K562 (cell line): ENCODE measurements at regions not wholly inside any gene's neighbourhood (a gene's known extent, or its start where the extent isn't known, plus 50 kb on each side); places are given as distances from the start of the nearest gene placed in this dataset.

Experiments used
- CTCF ChIP-seq, 3 experiments: IDR thresholded peaks in 2 of 3; conservative IDR thresholded peaks in 1 of 3; 2 replicates each; pipeline ENCODE4 v1.5.1; 2011 to 2012; ENCODE audit warnings: low read length in 3 of 3, mild to moderate bottlenecking in 3 of 3, control low read depth in 2 of 3, improper control_type of control experiment in 1 of 3, inconsistent platforms in 1 of 3, low read depth in 1 of 3, mixed read lengths in 1 of 3, moderate library complexity in 1 of 3; ENCODE audit not compliant: insufficient read depth in 2 of 3
- NFYB ChIP-seq: IDR thresholded peaks from 2 replicates; pipeline ENCODE4 v1.6.1; 2011; ENCODE audit warnings: mild to moderate bottlenecking, moderate library complexity; ENCODE audit not compliant: insufficient read length; ENCODE audit errors: extremely low read depth
- TF ChIP-seq, protein P1 (sequence below): fragments of 250-450 bp; sonication (Bioruptor Pico); IDR thresholded peaks from 2 replicates; pipeline ENCODE4 v1.4.0; 2020; ENCODE audit warnings: mild to moderate bottlenecking, moderate library complexity

DNA sequence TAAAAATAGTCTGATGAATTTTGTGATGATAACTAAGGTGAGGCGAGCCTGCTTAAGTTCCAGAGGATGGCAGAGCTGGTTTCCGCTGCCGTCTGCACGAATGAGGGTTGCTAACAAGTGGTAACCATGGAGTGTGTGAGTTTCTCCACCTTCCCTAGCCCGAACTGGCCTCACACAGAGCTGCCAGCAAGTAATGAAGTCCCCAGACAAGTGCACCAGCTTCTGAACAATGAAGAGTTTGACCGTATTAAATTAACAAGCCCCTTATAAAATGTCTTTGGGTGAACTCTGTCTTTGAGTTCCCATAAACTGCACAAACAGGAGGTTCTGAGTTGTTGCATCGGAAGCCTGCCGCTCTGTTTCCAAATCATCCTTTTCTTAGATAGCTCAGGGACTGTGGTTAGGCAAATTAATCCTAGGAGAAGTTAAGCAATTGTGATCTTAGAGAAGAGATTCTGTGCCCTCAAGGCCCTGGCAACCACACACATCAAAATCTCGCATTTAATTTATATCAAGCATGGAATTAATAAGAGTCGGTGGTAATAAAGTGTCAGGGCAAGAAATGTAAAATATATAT, 274.1 kb upstream of the DAAM1 start:
- TF ChIP-seq, protein P1, sequence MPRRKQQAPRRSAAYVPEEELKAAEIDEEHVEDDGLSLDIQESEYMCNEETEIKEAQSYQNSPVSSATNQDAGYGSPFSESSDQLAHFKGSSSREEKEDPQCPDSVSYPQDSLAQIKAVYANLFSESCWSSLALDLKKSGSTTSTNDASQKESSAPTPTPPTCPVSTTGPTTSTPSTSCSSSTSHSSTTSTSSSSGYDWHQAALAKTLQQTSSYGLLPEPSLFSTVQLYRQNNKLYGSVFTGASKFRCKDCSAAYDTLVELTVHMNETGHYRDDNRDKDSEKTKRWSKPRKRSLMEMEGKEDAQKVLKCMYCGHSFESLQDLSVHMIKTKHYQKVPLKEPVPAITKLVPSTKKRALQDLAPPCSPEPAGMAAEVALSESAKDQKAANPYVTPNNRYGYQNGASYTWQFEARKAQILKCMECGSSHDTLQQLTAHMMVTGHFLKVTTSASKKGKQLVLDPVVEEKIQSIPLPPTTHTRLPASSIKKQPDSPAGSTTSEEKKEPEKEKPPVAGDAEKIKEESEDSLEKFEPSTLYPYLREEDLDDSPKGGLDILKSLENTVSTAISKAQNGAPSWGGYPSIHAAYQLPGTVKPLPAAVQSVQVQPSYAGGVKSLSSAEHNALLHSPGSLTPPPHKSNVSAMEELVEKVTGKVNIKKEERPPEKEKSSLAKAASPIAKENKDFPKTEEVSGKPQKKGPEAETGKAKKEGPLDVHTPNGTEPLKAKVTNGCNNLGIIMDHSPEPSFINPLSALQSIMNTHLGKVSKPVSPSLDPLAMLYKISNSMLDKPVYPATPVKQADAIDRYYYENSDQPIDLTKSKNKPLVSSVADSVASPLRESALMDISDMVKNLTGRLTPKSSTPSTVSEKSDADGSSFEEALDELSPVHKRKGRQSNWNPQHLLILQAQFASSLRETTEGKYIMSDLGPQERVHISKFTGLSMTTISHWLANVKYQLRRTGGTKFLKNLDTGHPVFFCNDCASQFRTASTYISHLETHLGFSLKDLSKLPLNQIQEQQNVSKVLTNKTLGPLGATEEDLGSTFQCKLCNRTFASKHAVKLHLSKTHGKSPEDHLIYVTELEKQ (CRISPR knock-in tag) = no peak
- TF ChIP-seq NFYB = no peak
- TF ChIP-seq CTCF (IDR thresholded peaks at IDR 0.05 in 2 of 3, conservative IDR thresholded peaks at IDR 0.05 in 1 of 3; ENCODE audit: insufficient read depth in 2 of 3, low read depth in 1 of 3, low read length in 3 of 3) = no peak
